ENCODE measurements at regions not wholly inside any gene's neighbourhood (a gene's known extent, or its start where the extent isn't known, plus 50 kb on each side); places are given as distances from the start of the nearest gene placed in this dataset.
"Not testable (repeated sequence)": the region's sequence is repeated elsewhere in the genome, so short reads cannot be mapped to it uniquely, and the experiment has no call there.

- no peak overlapping the region for H3K9ac ChIP-seq (ENCODE audit: low read length)
- H3K4me1 ChIP-seq (ENCODE audit: control insufficient read depth, insufficient read depth, low read length) = no peaks in the 10 kb centered on the region
- no peaks in the 10 kb centered on the region for H3K9me3 ChIP-seq (ENCODE audit: control insufficient read depth, insufficient read depth, low read depth, low read length)
- H3K4me3 ChIP-seq (ENCODE audit: low read depth, low read length) = no peak overlapping the region
- H3K36me3 ChIP-seq (ENCODE audit: control insufficient read depth, insufficient read depth, low read length) = no peaks in the 10 kb centered on the region
- no peak overlapping the region for H3K27ac ChIP-seq (ENCODE audit: low read depth, low read length)
- H3K27me3 ChIP-seq (ENCODE audit: control insufficient read depth, insufficient read depth, low read length) = no peaks in the 10 kb centered on the region
These were observed 462.2 kb downstream of the DIRAS2 start for GRCh38 chr9:90180381-90180780.

- no peaks in the 10 kb centered on the region for H3K27me3 ChIP-seq (ENCODE audit: control insufficient read depth, insufficient read depth, low read length)
- H3K9me3 ChIP-seq (ENCODE audit: control insufficient read depth, insufficient read depth, low read depth, low read length) = no peaks in the 10 kb centered on the region; the same call in 1 of the 2 replicates
- H3K4me3 ChIP-seq (ENCODE audit: low read depth, low read length) = no peak overlapping the region
- H3K27ac ChIP-seq (ENCODE audit: low read depth, low read length) = no peak overlapping the region
- H3K4me1 ChIP-seq (ENCODE audit: control insufficient read depth, insufficient read depth, low read length) = no peaks in the 10 kb centered on the region
- H3K36me3 ChIP-seq (ENCODE audit: control insufficient read depth, insufficient read depth, low read length) = no peaks in the 10 kb centered on the region
- H3K9ac ChIP-seq (ENCODE audit: low read length) = no peak overlapping the region
These were observed 454.0 kb downstream of the DIRAS2 start for GRCh38 chr9:90188656-90189055.

GRCh38 chr9:90189306-90189705, 453.3 kb downstream of the DIRAS2 start:
- H3K27me3 ChIP-seq (ENCODE audit: control insufficient read depth, insufficient read depth, low read length) = no peaks in the 10 kb centered on the region
- no peak overlapping the region for H3K27ac ChIP-seq (ENCODE audit: low read depth, low read length)
- H3K4me3 ChIP-seq (ENCODE audit: low read depth, low read length) = no peak overlapping the region
- H3K4me1 ChIP-seq (ENCODE audit: control insufficient read depth, insufficient read depth, low read length) = no peaks in the 10 kb centered on the region
- no peak overlapping the region for H3K9ac ChIP-seq (ENCODE audit: low read length)
- H3K9me3 ChIP-seq (ENCODE audit: control insufficient read depth, insufficient read depth, low read depth, low read length) = no peaks in the 10 kb centered on the region; the same call in 1 of the 2 replicates
- no peaks in the 10 kb centered on the region for H3K36me3 ChIP-seq (ENCODE audit: control insufficient read depth, insufficient read depth, low read length)

- H3K36me3 ChIP-seq (ENCODE audit: control insufficient read depth, insufficient read depth, low read length); H3K4me1 ChIP-seq (ENCODE audit: control insufficient read depth, insufficient read depth, low read length); H3K9me3 ChIP-seq (ENCODE audit: control insufficient read depth, insufficient read depth, low read depth, low read length); H3K27ac ChIP-seq (ENCODE audit: low read depth, low read length); H3K27me3 ChIP-seq (ENCODE audit: control insufficient read depth, insufficient read depth, low read length); H3K9ac ChIP-seq (ENCODE audit: low read length): not testable (repeated sequence)
- H3K4me3 ChIP-seq (ENCODE audit: low read depth, low read length) = peak overlapping the region; percentile 39; the same call in 1 of the 2 replicates
These were observed 450.2 kb downstream of the DIRAS2 start for GRCh38 chr9:90192465-90192864.

GRCh38 chr9:90198956-90199355, 443.7 kb downstream of the DIRAS2 start:
- H3K9me3 ChIP-seq (ENCODE audit: control insufficient read depth, insufficient read depth, low read depth, low read length) = no peaks in the 10 kb centered on the region
- H3K9ac ChIP-seq (ENCODE audit: low read length) = no peak overlapping the region
- no peak overlapping the region for H3K27ac ChIP-seq (ENCODE audit: low read depth, low read length)
- no peaks in the 10 kb centered on the region for H3K27me3 ChIP-seq (ENCODE audit: control insufficient read depth, insufficient read depth, low read length)
- no peaks in the 10 kb centered on the region for H3K36me3 ChIP-seq (ENCODE audit: control insufficient read depth, insufficient read depth, low read length)
- no peaks in the 10 kb centered on the region for H3K4me1 ChIP-seq (ENCODE audit: control insufficient read depth, insufficient read depth, low read length)
- H3K4me3 ChIP-seq (ENCODE audit: low read depth, low read length) = no peak overlapping the region

- Histone ChIP-seq H3K36me3 (ENCODE audit: control insufficient read depth, insufficient read depth, low read length) (no peaks in the 10 kb centered on the region), H3K27ac (ENCODE audit: low read depth, low read length) (no peak overlapping the region), H3K4me3 (ENCODE audit: low read depth, low read length) (no peak overlapping the region), H3K9me3 (ENCODE audit: control insufficient read depth, insufficient read depth, low read depth, low read length) (no peaks in the 10 kb centered on the region), H3K4me1 (ENCODE audit: control insufficient read depth, insufficient read depth, low read length) (no peaks in the 10 kb centered on the region), H3K9ac (ENCODE audit: low read length) (no peak overlapping the region), H3K27me3 (ENCODE audit: control insufficient read depth, insufficient read depth, low read length) (no peaks in the 10 kb centered on the region)
These were observed 440.9 kb downstream of the DIRAS2 start for GRCh38 chr9:90201766-90202165.

GRCh38 chr9:90204128-90204831, 438.3 kb downstream of the DIRAS2 start:
- H3K27ac ChIP-seq (ENCODE audit: low read depth, low read length) = no peak overlapping the region
- H3K27me3 ChIP-seq (ENCODE audit: control insufficient read depth, insufficient read depth, low read length) = no peaks in the 10 kb centered on the region
- no peaks in the 10 kb centered on the region for H3K9me3 ChIP-seq (ENCODE audit: control insufficient read depth, insufficient read depth, low read depth, low read length)
- no peaks in the 10 kb centered on the region for H3K4me1 ChIP-seq (ENCODE audit: control insufficient read depth, insufficient read depth, low read length)
- no peaks in the 10 kb centered on the region for H3K36me3 ChIP-seq (ENCODE audit: control insufficient read depth, insufficient read depth, low read length)
- H3K9ac ChIP-seq (ENCODE audit: low read length) = no peak overlapping the region
- H3K4me3 ChIP-seq (ENCODE audit: low read depth, low read length) = no peak overlapping the region

- H3K4me3 ChIP-seq (ENCODE audit: low read depth, low read length); H3K9me3 ChIP-seq (ENCODE audit: control insufficient read depth, insufficient read depth, low read depth, low read length); H3K27ac ChIP-seq (ENCODE audit: low read depth, low read length); H3K36me3 ChIP-seq (ENCODE audit: control insufficient read depth, insufficient read depth, low read length); H3K9ac ChIP-seq (ENCODE audit: low read length); H3K4me1 ChIP-seq (ENCODE audit: control insufficient read depth, insufficient read depth, low read length); H3K27me3 ChIP-seq (ENCODE audit: control insufficient read depth, insufficient read depth, low read length): not testable (repeated sequence)
These were observed 429.6 kb downstream of the DIRAS2 start for GRCh38 chr9:90213045-90213444.

- Histone ChIP-seq H3K36me3 (ENCODE audit: control insufficient read depth, insufficient read depth, low read length) (no peaks in the 10 kb centered on the region), H3K9me3 (ENCODE audit: control insufficient read depth, insufficient read depth, low read depth, low read length) (no peaks in the 10 kb centered on the region), H3K27me3 (ENCODE audit: control insufficient read depth, insufficient read depth, low read length) (peaks cover 7% of the 10 kb centered on the region; the same call in 1 of the 2 replicates), H3K4me1 (ENCODE audit: control insufficient read depth, insufficient read depth, low read length) (no peaks in the 10 kb centered on the region), H3K27ac (ENCODE audit: low read depth, low read length) (no peak overlapping the region), H3K9ac (ENCODE audit: low read length) (peak overlapping the region; percentile 24), H3K4me3 (ENCODE audit: low read depth, low read length) (peak overlapping the region; percentile 61)
These were observed 423.0 kb downstream of the DIRAS2 start for GRCh38 chr9:90219548-90220118.

GRCh38 chr9:90221899-90222298, 420.7 kb downstream of the DIRAS2 start:
- not testable (repeated sequence) for H3K9ac ChIP-seq (ENCODE audit: low read length); H3K4me3 ChIP-seq (ENCODE audit: low read depth, low read length); H3K36me3 ChIP-seq (ENCODE audit: control insufficient read depth, insufficient read depth, low read length); H3K27me3 ChIP-seq (ENCODE audit: control insufficient read depth, insufficient read depth, low read length); H3K4me1 ChIP-seq (ENCODE audit: control insufficient read depth, insufficient read depth, low read length); H3K27ac ChIP-seq (ENCODE audit: low read depth, low read length); H3K9me3 ChIP-seq (ENCODE audit: control insufficient read depth, insufficient read depth, low read depth, low read length)

- not testable (repeated sequence) for H3K4me3 ChIP-seq (ENCODE audit: low read depth, low read length); H3K27me3 ChIP-seq (ENCODE audit: control insufficient read depth, insufficient read depth, low read length); H3K4me1 ChIP-seq (ENCODE audit: control insufficient read depth, insufficient read depth, low read length); H3K9ac ChIP-seq (ENCODE audit: low read length); H3K9me3 ChIP-seq (ENCODE audit: control insufficient read depth, insufficient read depth, low read depth, low read length); H3K36me3 ChIP-seq (ENCODE audit: control insufficient read depth, insufficient read depth, low read length); H3K27ac ChIP-seq (ENCODE audit: low read depth, low read length)
These were observed 415.7 kb downstream of the DIRAS2 start for GRCh38 chr9:90226839-90227338.

Data from HUES6 (cell line).